GM18499 (cell line): ENCODE measurements at regions not wholly inside any gene's neighbourhood (a gene's known extent, or its start where the extent isn't known, plus 50 kb on each side); places are given as distances from the start of the nearest gene placed in this dataset.
"Not testable (repeated sequence)": the region's sequence is repeated elsewhere in the genome, so short reads cannot be mapped to it uniquely, and the experiment has no call there.

Source experiments
- ATAC-seq: cut with Tn5 transposase; IDR thresholded peaks from one replicate; pipeline ENCODE4 v1.9.1; 2021; ENCODE audit warnings: moderate number of reproducible peaks; ENCODE audit not compliant: insufficient read depth, unreplicated experiment

DNA sequence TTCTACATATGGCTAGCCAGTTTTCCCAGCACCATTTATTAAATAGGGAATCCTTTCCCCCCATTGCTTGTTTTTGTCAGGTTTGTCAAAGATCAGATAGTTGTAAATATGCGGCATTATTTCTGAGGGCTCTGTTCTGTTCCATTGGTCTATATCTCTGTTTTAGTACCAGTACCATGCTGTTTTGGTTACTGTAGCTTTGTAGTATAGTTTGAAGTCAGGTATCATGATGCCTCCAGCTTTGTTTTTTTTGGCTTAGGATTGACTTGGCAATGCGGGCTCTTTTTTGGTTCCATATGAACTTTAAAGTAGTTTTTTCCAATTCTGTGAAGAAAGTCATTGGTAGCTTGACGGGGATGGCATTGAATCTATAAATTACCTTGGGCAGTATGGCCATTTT, 60.0 kb upstream of the GPC3 start:
- not testable (repeated sequence) for ATAC-seq

DNA sequence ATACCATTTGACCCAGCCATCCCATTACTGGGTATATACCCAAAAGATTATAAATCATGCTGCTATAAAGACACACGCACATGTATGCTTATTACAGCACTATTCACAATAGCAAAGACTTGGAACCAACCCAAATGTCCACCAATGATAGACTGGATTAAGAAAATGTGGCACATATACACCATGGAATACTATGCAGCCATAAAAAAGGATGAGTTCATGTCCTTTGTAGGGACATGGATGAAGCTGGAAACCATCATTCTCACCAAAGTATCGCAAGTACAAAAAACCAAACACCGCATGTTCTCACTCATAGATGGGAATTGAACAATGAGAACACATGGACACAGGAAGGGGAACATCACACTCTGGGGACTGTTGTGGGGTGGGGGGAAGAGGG, 81.7 kb upstream of the GPC3 start:
- ATAC-seq: not testable (repeated sequence)

DNA sequence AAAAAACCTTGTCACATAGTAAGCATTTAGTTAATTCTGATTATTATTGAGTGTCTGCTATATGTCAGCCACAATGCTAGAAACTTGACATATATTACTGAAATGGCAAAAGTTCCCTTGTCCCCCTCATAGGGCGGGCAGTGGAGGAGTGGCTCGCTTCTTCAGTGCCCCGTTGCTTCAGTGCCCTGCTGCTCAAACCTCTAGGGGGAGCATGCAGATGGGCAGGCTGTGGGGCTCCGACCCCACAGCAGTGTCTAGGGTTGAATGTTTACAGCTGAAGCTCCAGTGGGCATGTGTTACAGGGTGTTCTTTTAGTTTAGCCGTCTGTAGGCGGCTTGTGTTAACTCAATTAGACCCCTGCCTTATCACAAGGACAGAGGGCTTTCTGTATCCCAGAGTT, 86.5 kb upstream of the GPC3 start:
- not testable (repeated sequence) for ATAC-seq

DNA sequence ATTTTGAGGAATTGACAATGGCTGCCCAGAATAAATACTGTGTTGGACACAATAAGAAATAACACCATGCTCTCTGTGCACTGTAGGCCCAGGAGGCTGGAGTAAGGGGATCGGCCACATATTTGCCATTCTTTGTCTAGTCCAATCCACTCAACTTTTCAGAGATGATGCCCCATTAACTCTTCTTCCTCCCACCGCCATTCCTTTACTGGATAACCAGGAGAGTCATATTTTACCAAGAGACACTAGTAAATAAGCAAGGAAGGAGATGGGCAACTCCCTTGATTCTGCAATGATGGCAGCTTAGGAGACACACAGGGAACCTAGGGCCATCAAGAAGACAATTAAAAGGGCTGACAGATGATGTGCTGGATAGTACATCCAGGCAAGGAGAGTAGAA, 87.9 kb upstream of the GPC3 start:
- ATAC-seq: no peak

DNA sequence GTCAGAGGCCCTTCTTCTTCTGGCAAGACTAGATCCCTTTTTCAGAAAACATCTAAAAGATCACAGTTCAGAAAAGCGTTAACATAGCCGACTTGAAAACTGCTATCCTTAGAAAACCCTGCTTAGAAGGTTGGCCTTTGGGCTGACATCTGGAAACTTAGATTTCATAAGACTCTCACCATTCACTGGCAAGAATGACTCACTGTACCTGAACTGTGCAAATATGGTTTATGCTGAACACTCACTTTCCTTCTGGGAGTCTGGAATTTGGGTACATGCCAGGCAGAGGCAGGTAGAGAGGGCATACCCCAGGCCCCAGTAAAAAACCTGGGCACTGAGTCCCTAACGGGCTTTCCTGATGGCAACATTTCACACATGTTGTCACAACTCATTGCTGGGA, 88.8 kb upstream of the GPC3 start:
- ATAC-seq: no peak

DNA sequence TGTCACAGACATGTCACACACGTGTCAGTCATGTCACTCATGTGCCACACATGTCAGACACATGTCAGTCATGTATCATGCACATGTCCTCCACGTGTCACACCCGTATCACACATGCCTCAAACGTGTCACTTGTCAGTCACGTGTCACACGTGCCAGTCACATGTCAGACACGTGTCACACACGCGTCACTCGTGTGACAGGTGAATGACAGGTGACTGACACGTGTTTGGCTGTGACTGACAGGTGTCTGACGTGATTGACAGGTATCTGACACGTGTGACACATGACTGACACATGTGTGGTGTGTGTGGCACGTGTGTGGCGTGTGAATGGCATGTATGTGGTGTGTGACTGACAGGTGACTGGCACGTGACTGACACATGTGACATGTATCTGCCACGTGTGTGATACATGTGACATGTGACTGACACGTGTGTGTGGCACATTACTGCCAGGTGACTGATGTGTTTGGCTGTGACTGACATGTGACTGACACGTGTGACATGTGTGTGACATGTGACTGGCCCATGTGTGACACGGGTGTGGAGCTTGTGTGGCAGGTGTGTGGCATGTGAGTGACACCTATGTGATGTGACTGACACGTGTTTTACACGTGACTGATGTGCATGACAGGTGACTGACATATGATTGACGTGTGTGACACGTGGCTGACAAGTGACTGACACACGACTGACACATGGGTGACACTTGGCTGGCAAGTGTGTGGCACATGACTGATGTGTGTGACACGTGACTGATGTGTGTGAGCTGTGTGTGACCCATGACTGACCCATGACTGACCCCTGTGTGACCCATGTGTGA, 90.7 kb upstream of the GPC3 start:
- no peak for ATAC-seq

DNA sequence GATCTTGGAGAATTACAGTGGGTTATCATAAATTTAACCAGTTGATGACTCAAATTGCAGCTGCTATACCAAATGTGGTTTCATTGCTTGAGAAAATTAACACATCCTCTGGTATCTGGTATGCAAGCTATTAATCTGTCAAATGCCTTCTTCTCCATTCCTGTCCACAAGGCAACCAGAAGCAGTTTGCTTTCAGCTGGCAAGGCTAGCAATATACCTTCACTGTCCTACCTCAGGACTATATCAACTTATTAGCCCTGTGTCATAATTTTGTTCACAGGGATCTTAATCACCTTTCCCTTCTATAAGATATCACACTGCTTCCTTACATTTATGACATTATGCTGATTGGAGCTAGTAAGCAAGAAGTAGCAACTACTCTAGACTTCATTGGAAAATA, 110.0 kb upstream of the GPC3 start:
- no peak for ATAC-seq

DNA sequence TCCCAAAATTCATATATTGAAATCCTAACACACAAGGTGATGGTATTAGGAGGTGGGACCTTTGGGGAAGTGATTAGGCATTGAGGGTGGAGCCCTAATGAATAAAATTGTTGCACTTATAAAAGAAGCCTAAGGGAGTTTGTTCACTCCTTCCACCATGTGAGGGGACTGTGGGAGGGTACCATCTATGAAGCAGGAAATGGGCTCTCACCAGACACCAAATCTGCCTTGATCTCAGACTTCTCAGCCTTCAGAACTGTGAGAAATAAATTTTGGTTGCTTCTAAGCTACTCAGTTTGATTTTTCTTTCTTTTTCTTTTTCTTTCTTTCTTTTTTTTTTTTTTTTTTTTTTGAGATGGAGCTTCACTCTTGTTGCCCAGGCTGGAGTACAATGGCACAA, 116.2 kb upstream of the GPC3 start:
- no peak for ATAC-seq

DNA sequence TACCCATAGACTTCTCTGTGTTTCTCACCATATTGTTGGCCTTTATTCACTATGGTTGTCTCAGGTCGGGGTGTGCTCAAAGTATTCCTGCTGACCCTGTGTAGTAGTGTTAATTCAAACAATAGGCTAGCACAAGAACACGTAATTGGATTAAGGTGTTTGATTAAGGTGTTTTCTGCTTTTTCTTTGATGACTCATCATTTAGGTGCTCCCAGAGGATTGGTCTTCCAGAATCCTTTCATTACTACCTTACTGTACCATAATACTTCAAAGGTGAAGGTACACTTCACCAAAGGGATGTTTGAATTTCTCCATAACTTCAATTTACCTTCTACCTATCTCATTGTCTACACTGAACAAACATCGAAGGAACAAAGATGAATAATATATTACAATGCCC, 121.7 kb upstream of the CCDC160 start:
- ATAC-seq: no peak

DNA sequence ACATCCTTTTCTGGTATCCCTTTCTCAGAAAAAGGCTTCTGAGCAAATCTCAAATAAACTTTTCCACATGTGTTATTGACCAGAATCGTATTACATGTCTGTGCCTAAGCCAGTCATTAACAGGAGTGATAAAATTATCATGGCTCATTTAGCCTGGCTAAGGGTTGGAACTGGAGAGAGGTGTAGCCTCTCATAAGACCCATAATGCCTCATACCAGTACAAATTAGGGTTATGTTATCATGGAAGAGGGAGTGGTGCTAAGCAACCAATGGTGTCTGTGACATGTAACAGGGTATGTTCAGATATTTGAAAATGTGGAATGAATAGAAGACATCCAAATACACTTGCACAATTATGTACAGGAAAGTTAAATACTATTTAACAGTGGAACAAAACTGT, 99.6 kb upstream of the CCDC160 start:
- ATAC-seq: no peak

DNA sequence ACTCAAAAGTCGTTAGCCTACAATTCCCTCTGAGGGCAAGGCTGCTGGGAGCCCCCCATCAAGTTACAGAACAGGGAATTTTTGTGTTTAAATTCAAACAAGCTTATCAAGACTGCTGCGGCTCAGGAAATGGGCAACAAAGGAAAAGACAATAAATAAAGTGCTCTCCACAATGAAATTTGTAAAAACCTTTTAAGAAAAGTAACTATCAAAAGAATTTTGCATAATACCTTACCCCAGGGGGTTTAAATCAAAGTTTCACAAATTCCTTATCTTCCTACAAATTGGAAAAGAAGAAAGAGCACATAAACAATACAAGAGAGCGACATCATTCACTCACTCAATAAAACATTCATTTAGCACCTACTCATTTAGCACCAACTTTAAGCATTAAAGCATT, 97.9 kb upstream of the CCDC160 start:
- ATAC-seq: no peak

DNA sequence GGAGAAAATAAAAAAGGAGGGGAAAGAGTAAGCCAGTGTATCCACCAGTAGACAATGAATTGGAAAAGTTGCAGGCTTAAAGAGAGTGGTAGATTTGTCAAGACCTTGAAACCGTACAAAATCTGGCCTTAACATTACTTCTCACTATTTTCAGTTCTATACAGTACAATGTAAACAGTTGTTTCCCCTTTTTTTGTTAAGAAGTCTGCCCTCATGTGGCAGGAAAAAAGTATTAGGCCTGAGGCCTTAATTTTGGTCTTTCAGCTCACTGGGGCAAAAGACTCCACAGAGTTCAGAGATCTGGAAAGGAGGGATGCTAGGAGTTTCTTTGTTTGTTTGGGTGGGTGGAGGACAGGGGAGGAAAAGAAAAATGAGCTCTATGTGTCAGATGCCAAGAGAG, 92.8 kb upstream of the CCDC160 start:
- no peak for ATAC-seq

DNA sequence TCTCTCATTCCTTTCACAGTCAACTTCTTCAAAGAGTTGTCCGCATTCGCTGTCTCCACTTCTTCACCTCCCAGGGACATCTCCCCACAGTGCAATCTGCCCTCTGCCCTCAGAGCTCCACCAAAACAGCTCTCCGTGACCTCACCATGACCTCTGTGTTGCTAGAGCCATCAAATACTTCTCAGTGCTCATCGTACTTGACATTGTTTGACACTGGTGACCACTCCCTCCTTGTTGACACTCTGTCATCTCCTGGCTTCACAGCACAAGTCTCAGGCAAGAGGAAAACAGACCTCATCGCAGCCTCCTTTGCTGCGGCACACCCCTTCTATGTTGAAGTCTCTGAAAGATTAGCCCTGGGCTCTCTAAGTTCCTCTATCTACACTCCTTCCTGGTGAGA, 90.5 kb upstream of the CCDC160 start:
- ATAC-seq: no peak

DNA sequence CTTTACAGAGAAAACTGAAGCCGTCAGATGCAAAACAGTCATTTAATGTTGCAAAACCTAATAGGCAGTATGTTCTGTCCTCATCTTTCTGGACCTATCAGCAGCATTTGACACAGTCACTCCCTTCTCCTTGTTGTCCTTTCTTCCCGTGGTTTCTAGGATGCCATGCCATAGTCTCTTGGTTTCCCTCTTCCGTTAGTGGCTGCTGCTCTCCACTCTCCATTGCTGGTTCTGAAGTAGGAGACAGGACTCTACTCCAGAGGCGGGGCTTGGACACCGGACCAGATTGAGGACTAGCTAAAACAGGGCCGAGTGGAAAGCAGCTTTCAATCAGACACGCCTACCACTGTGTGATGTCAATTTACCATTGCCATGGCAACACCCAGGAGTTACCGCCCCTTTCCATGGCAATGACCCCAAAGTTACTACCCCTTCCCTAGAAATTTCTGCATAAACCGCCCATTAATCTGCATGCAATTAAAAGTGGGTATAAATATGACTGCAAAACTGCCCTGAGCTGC, 88.8 kb upstream of the CCDC160 start:
- no peak for ATAC-seq

DNA sequence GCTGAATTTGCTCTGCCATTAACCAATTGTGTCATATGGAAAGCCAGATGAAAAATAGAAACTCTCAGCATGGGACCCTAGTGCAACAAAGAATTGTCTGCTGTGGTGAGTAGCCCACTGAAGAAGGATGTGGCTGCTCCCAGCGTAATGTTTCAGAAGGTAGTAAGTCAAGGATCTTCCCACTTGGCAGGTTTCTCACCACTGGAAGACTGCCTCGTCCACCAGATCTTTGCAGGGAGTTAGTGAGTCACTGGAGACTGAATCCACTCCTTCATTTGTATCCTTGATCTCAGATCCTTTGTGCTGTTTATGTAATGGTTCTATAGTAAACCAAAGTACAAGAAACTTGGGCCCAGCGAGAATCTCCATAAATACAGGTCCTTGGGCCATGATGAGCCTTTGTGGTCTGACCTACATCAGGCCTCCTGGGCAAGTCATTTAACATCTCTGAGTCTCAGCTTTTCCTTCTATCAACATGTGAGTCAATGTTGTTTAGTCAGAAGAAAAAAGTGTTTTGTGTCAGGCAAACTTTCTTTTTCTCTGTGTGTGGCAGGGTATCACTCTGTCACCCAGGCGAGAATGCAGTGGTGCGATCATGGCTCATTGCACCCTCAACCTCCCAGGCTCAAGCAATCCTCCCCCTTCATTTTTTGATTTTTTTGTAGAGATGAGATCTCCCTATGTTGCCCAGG, 78.0 kb upstream of the CCDC160 start:
- ATAC-seq: no peak

DNA sequence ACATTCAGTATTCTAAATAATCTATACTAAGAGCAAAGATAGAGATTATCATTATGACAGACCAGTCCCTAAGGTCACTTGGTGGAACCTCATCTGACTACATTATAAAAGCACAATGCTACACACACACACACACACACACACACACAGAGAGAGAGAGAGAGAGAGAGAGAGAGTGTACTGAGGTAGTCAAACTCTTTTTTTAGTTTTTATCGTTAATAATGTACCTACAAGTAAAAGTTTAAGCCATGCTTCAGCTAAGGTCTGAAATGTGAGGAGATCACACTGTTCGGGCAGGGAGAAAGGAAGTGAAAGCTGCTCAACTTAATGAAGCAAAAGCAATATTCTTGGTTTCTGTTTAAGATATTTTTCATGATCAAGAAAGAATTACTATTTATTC, 75.8 kb upstream of the CCDC160 start:
- ATAC-seq: peak; percentile 64

DNA sequence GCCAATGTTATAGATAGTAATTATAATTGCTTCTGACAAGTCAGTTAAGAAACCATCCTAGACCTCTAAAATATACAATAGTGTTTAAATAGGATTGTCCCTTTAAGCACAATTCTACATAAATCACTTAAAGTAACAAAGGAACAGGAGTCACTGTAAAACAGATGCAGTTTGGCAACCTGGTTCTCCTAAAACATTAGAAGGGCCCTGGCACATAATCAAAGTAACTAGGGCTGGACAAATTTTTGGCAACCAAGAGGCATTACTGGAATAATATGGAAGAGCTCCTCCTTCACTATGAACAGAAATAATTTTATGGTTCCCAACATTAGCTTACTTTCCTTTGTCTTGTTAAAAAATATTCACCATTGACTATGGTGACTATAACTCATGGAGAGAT, 75.0 kb upstream of the CCDC160 start:
- ATAC-seq: no peak

DNA sequence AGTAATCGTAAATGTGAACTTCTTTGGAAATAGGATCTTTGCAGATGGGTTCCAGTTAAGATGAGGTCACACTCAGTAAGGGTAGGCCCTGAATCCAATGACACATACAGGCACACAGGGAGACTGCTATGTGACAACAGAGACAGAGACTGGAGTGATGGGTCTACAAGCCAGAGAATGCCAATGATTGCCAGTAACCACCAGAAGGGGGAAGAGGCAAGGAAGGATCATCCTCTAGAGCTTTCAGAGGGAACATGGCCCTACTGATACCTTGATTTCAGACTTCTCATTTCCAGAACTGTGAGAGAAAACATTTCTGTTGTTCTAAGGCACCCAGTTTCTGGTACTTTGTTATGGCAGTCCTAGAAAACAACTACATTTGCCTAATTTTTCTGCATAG, 73.1 kb upstream of the CCDC160 start:
- ATAC-seq: no peak

DNA sequence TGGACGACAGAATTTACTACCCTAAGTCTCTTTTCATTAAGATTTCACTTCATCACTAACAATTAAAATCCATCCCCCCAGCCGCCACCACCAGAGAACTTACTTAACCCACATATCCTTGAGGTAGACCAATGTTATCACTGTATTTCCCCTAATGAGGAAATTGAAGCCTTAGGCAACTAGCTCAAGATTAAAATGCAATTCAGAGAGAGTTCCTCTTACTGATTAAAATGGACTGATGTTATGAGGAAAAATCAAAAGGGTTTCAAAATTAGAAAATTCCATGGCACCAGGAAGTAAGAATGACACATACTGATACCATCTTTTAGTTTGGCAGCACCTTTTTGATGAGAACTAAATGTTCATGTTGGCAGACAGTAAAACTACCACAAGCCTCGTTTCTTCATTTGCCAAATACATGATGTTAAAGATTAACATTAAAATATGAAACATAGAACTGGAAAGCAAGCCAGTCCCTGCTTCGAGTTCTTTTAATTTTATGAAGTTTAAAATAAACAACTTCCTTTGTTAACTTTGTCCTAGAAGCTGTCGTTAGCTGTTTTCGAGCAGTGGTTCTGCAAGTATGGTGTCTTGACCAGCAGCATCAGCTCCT, 69.3 kb upstream of the CCDC160 start:
- no peak for ATAC-seq

DNA sequence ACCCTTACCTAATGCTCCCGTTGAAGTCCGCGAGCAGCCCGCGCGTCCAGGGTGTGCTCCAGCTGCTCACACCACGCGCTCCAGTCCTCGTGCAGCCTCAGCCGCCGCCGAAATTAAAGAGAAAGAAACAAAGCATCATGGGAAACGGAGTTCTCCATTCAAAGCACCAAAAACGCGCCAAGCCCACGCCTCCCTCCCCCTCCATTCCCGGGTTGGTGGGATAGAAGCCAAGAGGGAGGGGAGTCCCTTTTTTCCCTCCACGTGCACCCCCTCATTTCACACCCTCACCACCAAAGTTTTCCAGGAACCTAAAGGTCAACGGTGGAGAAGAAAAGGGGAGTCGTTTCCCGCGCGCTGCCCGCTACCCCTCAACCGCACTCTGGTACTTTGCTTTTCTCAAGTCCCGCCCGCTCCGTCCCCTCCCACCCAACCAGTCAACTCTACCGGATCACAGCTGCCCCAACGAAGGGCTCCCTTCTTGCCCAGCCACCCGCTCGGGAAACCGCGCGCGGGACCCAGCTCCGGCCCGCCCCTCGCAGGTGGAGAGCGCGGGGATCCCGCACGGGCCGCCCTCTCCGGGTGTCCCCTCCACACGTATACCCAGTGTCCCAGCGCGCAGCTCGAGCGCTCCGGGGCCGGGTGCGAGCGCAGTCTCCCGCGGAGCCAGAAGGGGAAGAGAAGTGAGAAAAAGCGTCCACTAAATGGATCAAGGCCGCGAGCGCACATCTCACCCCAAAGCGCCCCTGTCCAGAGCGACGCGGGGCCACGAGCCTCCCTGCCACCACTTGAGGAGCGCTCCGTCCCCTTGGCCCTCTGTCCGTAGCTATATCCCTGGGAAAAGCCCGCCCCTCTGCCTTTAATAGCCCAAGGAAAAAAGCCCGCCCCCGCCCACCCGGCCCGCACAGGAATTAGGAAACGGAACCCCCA, 65.1 kb upstream of the CCDC160 start:
- no peak for ATAC-seq
